ENCODE measurements at regions not wholly inside any gene's neighbourhood (a gene's known extent, or its start where the extent isn't known, plus 50 kb on each side); places are given as distances from the start of the nearest gene placed in this dataset.
A peak's percentile ranks its signal among the peaks of the same experiment; 100 is the strongest.

GRCh38 chr22:22396741-22397291 lies 111.7 kb downstream of the ZNF280B start:
- DNase-seq: no peak

GRCh38 chr22:22397292-22397870 lies 111.2 kb downstream of the ZNF280B start:
- DNase-seq: peak; percentile 18

- DNase-seq: no peak
Measured at GRCh38 chr22:22397875-22398524, 110.5 kb downstream of the ZNF280B start.

- no peak for DNase-seq
Measured at GRCh38 chr22:22398530-22399327, 109.8 kb downstream of the ZNF280B start.

GRCh38 chr22:22400099-22400498 lies 108.4 kb downstream of the ZNF280B start:
- no peak for DNase-seq

GRCh38 chr22:22400964-22401363 lies 107.6 kb downstream of the ZNF280B start:
- no peak for DNase-seq

GRCh38 chr22:22401381-22401780 lies 107.2 kb downstream of the ZNF280B start:
- DNase-seq: no peak

GRCh38 chr22:22403306-22403705 lies 105.2 kb downstream of the ZNF280B start:
- no peak for DNase-seq

- no peak for DNase-seq
Measured at GRCh38 chr22:22403771-22404170, 104.8 kb downstream of the ZNF280B start.

- DNase-seq: no peak
Measured at GRCh38 chr22:22404598-22405284, 103.8 kb downstream of the ZNF280B start.

GRCh38 chr22:22406445-22407027 lies 102.0 kb downstream of the ZNF280B start:
- DNase-seq: no peak

- DNase-seq: no peak
Measured at GRCh38 chr22:22407061-22407460, 101.5 kb downstream of the ZNF280B start.

- DNase-seq: no peak
Measured at GRCh38 chr22:22408269-22408668, 100.3 kb downstream of the ZNF280B start.

- DNase-seq: peak; percentile 11
Measured at GRCh38 chr22:22408731-22409696, 99.5 kb downstream of the ZNF280B start.

GRCh38 chr22:22410121-22410520 lies 98.4 kb downstream of the ZNF280B start:
- DNase-seq: no peak

GRCh38 chr22:22410677-22411076 lies 97.9 kb downstream of the ZNF280B start:
- DNase-seq: no peak

GRCh38 chr22:22414266-22414665 lies 94.3 kb downstream of the ZNF280B start:
- no peak for DNase-seq

GRCh38 chr22:22417495-22418162 lies 90.9 kb downstream of the ZNF280B start:
- DNase-seq: no peak

- DNase-seq: no peak
Measured at GRCh38 chr22:22418163-22418549, 90.4 kb downstream of the ZNF280B start.

GRCh38 chr22:22418957-22419356 lies 89.6 kb downstream of the ZNF280B start:
- no peak for DNase-seq

GRCh38 chr22:22420580-22420979 lies 88.0 kb downstream of the ZNF280B start:
- no peak for DNase-seq

All from NCI-H345 (cell line).